Colon (tissue), 2 donors: ENCODE measurements at regions not wholly inside any gene's neighbourhood (a gene's known extent, or its start where the extent isn't known, plus 50 kb on each side); places are given as distances from the start of the nearest gene placed in this dataset.

Experiments
- FAIRE-seq: peaks from 2 replicates; lab custom pipeline; 2012; peaks lifted over from hg19 to GRCh38; lab: Jason Lieb, UNC
- donor health status: control.
- donor health status: control.

DNA sequence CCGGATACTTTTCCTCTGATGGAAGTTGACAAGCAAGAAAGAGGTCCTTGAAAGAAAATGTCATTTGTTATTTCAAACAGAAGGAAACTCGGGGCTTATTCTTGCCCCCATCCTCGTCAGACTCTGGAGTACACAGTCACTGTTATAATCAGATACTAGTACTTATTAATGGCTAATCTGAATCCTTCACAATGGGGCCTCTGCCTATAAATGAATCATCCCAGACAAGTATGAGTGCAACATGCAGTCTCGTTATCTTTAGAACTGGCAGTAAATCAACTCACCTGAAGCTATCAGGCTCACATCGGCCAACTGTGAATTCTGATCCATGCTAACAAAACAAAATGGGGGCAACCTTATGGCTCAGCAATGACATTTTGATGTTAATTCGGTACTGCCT is 216.7 kb downstream of the GRIN2B start:
- FAIRE-seq: no peak

DNA sequence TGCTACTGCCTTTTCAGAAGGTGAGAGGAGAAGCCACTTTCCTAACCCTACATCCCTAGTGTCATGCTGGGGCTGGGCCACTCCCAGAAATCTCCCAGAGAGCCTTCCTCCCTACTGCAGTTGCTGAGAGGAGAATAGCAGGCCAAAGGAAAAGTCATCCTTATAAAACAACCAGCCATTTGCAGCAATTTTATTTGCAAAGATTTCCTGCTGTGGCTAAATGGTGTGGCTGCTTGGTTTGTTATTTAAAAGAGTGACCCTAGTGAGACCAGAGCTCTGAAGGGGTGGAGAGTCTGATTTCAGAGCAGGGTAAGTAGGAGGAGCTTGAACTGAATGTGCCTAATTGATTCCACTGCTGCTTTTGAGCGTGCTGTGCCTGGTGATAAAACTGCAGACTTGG is 232.0 kb downstream of the GRIN2B start:
- no peak for FAIRE-seq

DNA sequence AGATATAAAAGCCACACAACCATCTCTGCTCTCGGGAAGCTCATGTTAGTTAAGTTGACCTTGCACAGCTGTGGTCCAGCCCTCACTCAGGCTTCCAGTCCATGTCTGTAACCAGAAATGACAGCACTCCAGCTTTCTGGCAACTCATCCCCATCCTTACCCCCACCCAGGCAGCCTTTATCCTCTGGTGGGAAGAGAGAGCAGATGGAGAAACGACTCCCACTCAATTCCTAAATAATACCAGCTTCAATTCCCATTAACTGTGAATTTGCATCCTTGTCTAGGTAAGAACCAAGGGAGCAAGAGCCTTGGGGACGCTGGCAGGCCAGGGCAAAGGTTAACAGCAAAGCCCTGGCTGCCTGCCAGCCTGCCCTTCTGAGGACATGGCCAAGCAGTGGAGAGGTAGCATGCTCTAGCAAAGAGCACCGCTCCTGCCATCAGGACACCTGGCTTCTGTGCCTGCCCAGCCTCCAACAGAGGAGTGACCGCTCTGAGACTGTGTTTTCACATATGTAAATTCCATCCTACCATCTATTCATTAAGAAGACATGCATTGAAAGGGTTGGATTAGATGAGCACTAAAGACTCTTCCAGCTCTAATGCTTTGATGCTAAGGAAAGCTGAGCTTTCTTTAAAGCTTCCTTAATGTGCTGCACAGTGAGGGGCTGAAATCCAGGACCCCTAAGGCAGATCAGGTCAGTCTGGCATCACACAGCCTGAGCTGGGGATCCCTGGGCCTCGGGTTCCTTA is 236.1 kb downstream of the GRIN2B start:
- FAIRE-seq: no peak

DNA sequence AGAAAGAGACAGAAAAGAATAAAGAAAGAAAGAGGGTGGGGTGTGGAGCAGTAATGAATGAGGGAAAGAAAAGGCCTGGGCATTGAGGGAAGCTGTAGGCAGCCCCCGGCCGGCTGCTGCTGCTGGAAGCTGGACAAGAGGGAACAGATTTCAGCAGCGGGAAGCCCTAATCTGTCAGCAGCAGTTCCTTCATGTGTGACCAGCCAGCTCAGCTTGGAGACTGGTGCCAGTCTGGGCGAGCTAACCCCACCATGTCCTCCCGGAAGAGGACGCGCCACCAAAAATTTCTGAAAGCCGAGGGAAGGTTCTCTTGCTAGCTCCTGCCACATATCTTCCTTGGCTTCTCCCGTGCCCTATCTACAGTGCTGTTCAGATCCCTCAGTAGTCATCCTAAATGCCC is 236.8 kb downstream of the GRIN2B start:
- no peak for FAIRE-seq

DNA sequence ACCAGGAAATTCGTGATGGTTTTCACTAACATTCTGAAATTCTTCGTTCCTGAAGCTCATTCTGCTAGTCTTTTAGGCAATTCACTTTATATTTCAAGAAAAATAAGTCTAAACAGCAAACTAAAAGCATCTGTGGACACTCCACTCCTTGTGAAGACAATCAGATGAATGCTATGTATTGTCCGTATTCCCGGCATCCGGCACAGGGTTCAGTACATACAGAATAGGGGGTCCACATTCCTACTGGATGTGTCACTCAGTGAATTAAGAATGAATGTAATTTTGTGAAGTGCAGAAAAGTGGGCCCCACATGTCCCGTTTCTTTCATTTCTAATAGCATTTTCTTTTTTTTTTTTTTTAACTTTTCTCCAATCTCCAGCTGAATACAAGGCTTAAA is 241.3 kb downstream of the GRIN2B start:
- FAIRE-seq: no peak

DNA sequence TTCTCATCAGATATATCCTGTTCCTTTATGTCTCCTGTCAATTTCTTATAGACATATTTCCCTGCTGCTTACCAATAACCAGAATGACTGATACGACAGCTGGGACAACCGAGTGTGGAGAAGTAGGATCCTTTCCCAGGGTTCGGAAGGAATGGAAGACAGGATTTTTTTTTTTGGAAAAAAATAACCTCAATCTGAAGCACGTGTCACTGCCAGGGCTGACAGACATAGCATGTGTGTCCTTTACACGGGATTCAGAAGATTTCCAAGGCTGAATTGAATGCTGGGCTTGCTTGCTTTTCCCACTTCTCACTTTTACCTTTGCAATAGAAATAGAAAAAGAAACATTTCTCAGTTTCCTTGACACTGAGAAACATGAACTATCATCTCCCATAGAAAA is 245.7 kb downstream of the GRIN2B start:
- FAIRE-seq: no peak

DNA sequence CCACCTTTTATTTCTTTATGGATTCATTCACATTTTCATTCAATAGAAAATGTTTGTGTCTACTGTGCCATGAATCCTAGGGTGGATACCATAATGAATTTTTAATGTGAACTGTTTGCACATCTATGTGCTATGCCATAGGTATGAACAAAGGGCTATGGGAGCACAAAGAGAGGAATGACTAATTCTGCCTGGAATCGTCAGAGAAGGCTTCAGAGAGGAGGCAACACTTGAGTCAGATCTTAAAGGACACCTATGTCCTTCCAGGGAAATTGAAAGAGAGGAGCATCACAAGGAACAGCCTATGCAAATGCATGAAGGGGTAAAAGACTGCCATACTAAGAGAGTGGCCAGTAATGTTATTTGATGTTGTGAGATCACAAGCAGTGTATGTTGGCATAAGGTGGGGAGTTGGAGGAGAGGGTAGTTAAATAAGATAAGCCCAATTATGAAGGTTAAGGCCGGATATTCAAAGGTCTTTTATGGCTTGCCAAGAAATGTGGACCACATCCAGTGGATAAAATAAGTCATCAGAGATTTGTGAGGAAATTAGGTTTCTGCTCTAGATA is 246.7 kb downstream of the GRIN2B start:
- no peak for FAIRE-seq

DNA sequence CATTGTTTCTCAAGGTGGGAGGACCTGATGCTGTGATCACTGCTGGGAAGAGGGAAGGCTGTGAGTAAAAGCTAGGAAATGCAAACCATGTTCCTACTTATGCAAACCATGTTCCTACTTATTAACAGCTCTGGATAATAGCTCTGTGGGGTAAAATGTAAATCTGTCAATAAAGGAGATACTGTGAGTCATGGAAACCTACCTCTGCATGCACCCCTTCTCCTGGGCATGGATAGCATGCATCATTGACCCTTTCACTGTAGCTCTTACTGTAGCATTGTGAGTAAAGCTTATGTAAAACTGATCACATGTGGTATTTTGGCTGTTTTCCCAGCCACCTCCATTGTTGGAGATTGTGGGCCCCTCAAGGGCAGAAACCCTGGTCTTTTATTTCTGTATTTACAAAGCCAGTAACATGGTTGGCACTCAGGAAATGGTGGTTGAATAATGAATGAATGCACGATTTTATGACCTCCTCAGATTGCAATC is 253.7 kb downstream of the GRIN2B start:
- FAIRE-seq: no peak

DNA sequence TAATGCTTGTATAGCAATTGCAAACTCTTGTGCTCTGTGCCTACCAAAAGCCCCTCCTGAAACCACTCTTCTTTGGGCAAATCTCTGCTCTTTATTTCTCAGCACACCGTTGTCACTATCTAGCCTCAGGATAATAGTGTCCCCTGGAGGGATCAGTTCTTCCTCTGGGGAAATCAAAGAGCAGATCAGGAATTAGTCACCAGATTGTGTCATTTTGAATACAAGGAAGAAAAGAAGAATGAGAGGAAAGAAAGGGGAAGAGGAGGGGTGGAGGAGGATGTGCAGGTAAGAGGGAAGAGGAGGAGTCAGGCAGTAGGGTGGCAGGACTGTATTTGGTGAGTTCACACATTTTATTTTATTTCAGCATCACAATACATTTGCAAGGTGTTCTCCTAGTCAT is 256.4 kb downstream of the GRIN2B start:
- no peak for FAIRE-seq

DNA sequence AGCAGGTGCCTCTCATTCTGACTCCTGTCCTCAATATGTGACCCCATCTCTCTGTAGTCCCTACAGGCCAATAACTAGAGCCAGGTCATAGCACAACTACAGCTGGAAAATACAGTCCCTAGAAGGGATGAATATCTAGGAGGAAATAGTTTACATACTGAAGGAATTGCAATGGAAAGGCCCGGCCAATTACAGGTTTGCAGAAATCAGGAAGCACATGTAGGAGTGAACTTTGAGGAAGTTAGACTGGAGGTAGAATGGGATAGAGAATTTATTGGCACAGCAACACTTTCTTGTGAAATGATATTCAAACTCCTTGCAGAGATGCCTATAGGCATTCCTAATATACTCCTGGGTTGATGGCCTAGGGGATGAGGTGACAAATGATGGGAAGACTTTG is 257.3 kb downstream of the GRIN2B start:
- no peak for FAIRE-seq

DNA sequence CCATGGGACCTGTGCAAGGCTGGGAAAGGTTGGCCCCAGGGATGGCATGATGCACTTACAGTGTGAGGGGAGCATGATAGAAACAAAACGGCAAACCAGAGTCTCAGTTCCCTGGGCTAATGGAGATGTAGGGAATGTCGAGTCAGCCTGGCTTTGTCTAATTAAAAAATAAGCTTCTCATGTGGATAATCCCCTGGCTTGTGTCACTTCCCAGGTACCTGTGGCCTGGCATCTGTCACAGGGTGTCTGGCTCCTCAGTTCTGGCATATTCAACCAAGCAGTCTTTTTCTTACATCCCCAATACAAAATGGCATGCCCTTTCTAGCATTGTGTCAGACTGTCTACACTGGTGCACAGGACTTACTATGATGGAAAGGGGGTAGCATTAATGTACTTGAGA is 261.4 kb downstream of the GRIN2B start:
- FAIRE-seq: no peak

DNA sequence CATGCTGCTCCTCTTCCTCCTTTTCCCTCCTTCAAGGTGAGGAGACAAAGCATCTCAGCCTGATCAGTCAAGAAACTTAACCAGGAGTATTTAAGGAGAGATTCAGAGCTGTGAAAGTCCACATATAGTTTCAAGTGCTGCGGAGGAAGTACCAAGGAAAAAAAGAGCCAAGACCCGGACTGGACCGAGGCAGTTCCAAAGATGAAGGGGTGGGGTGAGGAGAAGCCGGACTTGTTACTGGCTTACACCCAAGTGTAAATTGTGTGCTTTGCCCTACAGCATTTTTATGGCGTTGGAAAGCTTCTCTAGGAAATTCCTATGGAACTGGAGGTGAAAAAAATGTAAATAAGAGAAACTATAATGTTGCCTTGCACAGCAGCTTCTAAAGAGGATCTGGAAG is 263.1 kb downstream of the GRIN2B start:
- FAIRE-seq: no peak

DNA sequence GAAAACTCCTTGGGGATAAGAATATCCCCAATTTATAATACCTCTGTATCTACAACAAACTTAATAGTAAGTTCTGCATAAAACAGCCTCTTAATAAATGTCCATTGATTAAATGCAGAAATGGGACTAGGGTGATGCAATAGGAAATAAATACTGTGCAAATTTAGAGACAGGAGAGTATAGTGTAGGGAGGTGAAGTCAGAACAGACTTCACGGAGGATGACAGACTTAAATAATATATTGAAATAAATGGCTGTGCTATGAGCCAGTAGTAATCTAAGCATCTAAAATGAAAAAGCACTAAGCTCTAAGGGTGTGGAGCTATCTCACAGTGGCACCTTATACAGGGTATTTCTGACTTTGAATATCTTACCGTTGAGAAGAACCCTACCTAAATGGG is 265.3 kb downstream of the GRIN2B start:
- no peak for FAIRE-seq

DNA sequence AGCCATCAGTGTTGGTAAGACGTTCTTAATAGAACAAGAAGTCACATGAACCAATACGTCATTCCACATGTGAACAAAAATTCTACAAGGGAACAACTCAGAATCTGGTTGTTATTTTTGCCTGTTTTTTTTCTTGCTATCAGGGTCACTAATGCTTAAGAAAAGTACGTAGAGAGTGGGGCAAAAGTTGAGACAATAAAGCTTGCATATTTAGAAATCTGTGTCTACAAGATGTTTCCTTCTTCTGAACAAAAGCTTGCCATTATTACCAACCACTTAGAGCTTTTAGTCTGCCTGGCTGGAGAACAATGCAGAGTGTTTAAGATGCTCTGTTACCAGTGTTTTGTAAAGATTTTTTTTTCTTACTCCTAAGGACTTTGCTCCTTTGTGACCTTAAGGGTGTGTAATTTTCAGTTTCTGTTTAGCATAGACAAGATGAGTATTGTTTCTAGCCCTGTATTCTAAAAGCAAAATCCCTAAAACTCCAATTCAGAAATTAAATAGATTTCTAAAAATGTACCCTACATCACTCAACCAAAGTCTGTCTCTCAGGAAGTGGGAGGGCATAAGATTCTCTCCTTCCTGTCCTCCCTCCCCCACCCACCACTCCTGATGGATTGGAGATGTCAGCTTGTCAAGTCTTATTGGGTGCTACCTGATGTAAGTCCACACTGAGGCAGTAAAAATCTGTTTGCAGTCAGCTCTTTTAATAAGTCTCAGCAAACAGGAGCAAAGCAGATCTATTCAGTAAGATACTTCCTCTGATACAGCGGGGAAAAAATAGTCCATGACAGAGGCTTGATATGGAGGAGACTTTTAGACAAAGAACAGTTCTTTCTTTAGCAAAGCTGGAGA is 267.6 kb downstream of the GRIN2B start:
- no peak for FAIRE-seq

DNA sequence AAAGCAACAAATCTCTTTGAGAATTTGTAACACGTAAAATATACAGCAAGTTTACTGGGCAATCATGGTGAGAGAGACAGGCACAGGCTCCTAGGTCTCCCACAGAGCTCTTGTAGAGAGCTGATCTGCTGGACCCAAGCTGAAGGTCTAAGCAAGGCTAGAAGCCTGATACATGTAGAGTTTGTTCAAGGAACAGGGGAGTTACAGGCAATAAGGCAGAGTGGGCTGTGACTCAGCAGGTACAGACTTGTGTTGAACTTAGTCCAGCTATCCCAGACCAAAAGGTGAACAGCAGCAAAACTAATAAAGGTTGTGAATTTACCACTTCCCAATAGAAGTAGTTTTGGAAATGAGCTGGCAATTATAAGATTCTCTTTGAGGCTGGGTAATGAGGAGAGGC is 273.6 kb downstream of the GRIN2B start:
- FAIRE-seq: no peak

DNA sequence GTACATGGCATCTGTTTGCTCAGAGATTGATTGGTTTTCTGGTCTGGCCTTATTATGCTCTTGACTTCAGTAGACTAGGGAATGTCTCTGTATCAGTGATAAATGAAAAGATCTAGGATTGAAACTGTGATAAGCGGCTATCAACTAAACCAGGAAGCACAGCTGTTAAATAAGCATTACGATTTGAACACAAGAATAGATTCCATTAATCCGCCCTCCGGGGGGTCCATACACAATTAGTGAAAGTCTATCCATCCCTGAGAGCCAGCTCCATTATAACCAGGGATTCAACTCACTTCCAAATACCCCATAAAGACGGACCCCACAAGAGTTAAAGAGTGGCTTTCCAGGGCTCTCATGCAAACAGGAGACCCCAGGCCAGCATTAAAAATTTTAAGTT is 279.0 kb downstream of the GRIN2B start:
- no peak for FAIRE-seq

DNA sequence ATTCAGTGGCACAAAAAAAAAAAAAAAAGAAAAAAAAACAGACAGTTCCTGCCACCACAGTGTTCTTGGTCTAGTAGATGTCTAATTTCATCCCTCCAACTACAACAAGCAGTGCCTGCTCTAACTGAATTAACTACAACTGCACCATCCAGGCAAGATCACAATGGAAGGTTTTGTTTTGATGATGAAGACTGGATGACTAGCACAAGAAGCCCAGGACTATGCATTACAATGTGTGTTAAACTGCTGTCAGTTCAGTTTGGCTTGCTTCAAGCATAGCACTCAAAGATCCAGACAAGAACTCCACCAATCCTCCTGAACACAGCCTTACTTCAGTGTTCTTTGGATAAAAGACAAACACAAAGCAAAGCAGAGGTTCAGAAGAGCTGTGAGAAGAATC is 279.9 kb downstream of the GRIN2B start:
- no peak for FAIRE-seq

DNA sequence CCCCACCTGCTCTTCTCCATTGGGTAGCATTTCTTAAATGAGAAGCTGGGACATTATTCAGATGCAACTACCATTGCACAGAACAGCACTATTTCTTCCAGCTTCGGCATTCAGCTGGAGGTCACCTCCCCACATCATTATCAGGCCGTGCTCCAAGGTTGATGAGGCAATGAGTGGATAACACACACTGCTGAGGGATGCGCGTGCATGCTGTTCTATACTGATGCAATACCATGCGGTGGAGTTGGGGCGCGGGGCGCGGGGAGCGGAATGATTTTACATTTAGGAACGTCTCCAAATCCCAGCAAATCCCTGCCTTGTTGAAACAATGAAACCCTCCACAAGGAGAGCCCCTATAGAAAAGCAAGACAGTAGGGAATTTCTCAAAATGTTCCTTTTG is 283.4 kb downstream of the GRIN2B start:
- no peak for FAIRE-seq

DNA sequence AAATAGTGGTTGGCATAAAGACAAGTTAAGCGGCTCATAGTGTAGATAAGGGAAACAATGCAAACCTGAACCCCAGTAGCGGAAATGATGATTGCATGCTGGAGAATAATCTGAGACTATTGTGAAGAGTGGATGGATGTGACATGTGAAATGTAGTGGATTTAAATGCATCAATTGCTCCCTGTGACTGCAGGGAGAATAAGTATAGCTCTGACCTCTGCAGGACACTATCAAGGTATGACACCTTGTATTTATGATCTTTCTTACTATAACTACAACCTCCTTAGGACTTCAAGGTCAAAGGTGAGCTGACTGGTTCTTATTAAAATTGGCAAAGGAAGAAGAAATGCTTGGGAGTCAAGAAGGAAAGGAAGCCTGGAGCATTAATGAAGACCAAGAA is 285.6 kb downstream of the GRIN2B start:
- no peak for FAIRE-seq

DNA sequence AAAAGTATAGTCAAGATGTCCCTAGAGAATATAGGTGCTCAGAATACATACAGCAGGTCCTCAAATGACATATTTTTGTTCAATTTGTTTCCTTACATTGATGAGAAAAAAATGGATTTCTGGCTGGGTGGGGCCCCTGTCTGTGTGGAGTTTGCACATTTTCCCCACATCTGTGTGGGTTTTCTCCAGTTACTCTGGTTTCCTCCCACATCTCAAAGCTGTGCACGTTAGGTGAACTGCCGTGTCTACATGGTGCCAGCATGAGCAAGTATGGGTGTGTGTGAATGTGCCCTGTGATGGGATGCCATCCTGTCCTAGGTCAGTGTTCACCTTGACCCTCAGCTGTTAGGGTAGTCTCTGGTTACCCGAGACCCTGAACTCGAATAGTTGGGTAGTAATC is 289.1 kb downstream of the GRIN2B start:
- no peak for FAIRE-seq

DNA sequence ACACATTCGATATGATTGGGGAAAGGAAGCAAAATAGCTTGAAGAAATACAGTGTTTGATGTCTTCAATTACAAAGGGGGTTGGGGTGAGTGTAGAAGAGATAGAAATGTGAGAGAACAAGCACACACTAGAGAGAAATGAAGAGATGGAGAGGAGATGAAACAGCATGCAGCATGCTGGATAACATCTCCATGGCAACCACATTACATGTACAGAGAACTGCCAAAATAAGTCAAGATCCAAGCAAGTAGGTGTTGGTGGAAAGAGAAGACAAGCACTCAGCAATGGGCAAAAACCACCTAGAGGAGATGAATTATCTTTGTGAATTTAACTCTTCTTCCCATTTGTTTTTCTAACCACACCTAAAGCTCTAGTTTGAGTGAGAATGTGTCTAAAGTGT is 289.8 kb downstream of the GRIN2B start:
- no peak for FAIRE-seq

DNA sequence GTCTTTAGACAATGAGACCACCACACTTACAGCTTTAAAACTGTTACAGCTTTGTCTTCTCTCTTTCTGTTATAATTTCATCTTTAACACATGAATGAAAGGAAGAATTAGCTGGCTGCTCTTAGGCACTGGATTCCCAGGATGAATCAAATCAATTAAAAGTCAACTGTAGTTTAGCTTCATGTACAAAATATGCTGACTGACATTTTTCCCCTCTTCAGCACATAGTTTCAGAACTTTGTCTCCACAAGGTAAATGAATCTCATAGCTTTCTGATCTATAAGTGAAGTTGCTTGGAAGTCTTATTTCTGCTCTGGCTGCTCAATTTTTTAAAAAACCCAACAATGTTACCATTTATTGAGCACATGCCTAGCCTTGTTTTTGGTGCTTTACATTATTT is 293.8 kb downstream of the GRIN2B start:
- no peak for FAIRE-seq

DNA sequence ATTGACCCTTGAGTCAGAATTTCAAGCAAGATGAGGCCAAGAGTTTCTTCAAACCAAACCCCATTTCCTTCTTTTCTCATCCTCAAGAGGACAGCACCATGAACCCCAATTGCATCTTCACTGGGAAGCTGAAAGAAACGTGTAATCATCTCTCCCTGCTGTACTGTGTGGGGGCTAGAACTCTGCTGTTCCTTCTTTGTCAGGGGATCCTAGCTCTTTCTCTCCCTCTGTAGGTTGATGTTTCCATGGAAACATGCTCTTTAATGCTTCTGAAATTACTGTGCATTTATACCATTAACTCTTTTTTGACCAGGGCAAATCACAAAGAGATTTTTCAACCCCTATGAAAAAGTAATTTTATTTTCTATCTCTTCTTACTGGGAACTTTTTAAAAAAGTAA is 295.1 kb downstream of the GRIN2B start:
- no peak for FAIRE-seq
